Activated CD4-positive, alpha-beta T cell treated with anti-CD3 and anti-CD28 coated beads, Interleukin-10, Interleukin-2, amounts not matched to agents 100 ng/mL and 50 ng/mL, durations not matched to agents 16 hours and 8 hours (primary cell): ENCODE measurements at regions not wholly inside any gene's neighbourhood (a gene's known extent, or its start where the extent isn't known, plus 50 kb on each side); places are given as distances from the start of the nearest gene placed in this dataset.
"Not testable (repeated sequence)": the region's sequence is repeated elsewhere in the genome, so short reads cannot be mapped to it uniquely, and the experiment has no call there.

Experiments used
- DNase-seq: peaks from one replicate; pipeline ENCODE4 v3.0.0-alpha.2; 2020

- no peak for DNase-seq
Observed at GRCh38 chr4:86482306-86483172, 111.6 kb upstream of the PTPN13 start.

- DNase-seq = no peak
Observed at GRCh38 chr4:86483173-86483490, 111.0 kb upstream of the PTPN13 start.

- no peak for DNase-seq
Observed at GRCh38 chr4:86483773-86484172, 110.3 kb upstream of the PTPN13 start.

- peak; percentile 10 for DNase-seq
Observed at GRCh38 chr4:86484241-86484640, 109.9 kb upstream of the PTPN13 start.

- DNase-seq = no peak
Observed at GRCh38 chr4:86487738-86488348, 106.3 kb upstream of the PTPN13 start.

- peak; percentile 2 for DNase-seq
Observed at GRCh38 chr4:86493460-86493859, 100.7 kb upstream of the PTPN13 start.

- peak; percentile 46 for DNase-seq
Observed at GRCh38 chr4:86496094-86497080, 97.7 kb upstream of the PTPN13 start.

GRCh38 chr4:86497131-86497530 is 97.0 kb upstream of the PTPN13 start:
- no peak for DNase-seq

GRCh38 chr4:86497980-86498862 is 95.9 kb upstream of the PTPN13 start:
- DNase-seq = peak; percentile 65

- no peak for DNase-seq
Observed at GRCh38 chr4:86498863-86499166, 95.3 kb upstream of the PTPN13 start.

- no peak for DNase-seq
Observed at GRCh38 chr4:86500527-86500926, 93.6 kb upstream of the PTPN13 start.

GRCh38 chr4:86502081-86502480 is 92.0 kb upstream of the PTPN13 start:
- no peak for DNase-seq

- no peak for DNase-seq
Observed at GRCh38 chr4:86506591-86506990, 87.5 kb upstream of the PTPN13 start.

- peak; percentile 4 for DNase-seq
Observed at GRCh38 chr4:86508436-86508835, 85.7 kb upstream of the PTPN13 start.

GRCh38 chr4:86511590-86511989 is 82.5 kb upstream of the PTPN13 start:
- no peak for DNase-seq

GRCh38 chr4:86512631-86513030 is 81.5 kb upstream of the PTPN13 start:
- DNase-seq = no peak

- DNase-seq = not testable (repeated sequence)
Observed at GRCh38 chr4:86515963-86516362, 78.2 kb upstream of the PTPN13 start.

- DNase-seq = no peak
Observed at GRCh38 chr4:86521373-86521969, 72.6 kb upstream of the PTPN13 start.

GRCh38 chr4:86522349-86522748 is 71.8 kb upstream of the PTPN13 start:
- DNase-seq = peak; percentile 9

GRCh38 chr4:86523333-86523732 is 70.8 kb upstream of the PTPN13 start:
- no peak for DNase-seq

GRCh38 chr4:86527713-86528112 is 66.4 kb upstream of the PTPN13 start:
- DNase-seq = not testable (repeated sequence)

GRCh38 chr4:86529436-86529835 is 64.7 kb upstream of the PTPN13 start:
- DNase-seq = no peak
